ENCODE measurements at regions not wholly inside any gene's neighbourhood (a gene's known extent, or its start where the extent isn't known, plus 50 kb on each side); places are given as distances from the start of the nearest gene placed in this dataset.

- H3K27me3 ChIP-seq (ENCODE audit: control insufficient read depth, insufficient read depth, low read length) = no peaks in the 10 kb centered on the region
- peak overlapping the region; percentile 80 for H3K4me2 ChIP-seq (ENCODE audit: low read depth, low read length)
- H2AK9ac ChIP-seq (replicated peaks; ENCODE audit: low read depth, low read length, poor library complexity) = no peak overlapping the region
- peak overlapping the region; percentile 94 to 95 for H4K8ac ChIP-seq (ENCODE audit: low read depth in 2 of 2, low read length in 2 of 2)
- peak overlapping the region; percentile 91 for H3K4ac ChIP-seq (ENCODE audit: low read depth, low read length)
- ChIA-PET POLR2A (ENCODE audit: unreplicated experiment) (interaction anchor here (0.6 to 2.4 kb wide), 4 partner anchors 17 to 96 kb away, joined by 3 to 22 read pairs (median 4); no protein-coding TSS in a partner anchor), CTCF (interaction anchor here (0.5 to 1.0 kb wide), 2 partner anchors 18 to 79 kb away, joined by 3 to 4 read pairs; no protein-coding TSS in a partner anchor)
- no peaks in the 10 kb centered on the region for H3K9me3 ChIP-seq (ENCODE audit: control insufficient read depth, insufficient read depth, low read length)
- 29 to 100% methylated on average over 1 to 3 of the region's 11 CpGs for WGBS, 2 experiments (ENCODE audit: extremely low coverage in 2 of 2, insufficient read length in 1 of 2)
- peak; percentile 99 for DNase-seq
- H4K5ac ChIP-seq (ENCODE audit: low read depth, low read length) = peak overlapping the region; percentile 96
- intact Hi-C loops (cut with micrococcal nuclease) = loop anchor here (2.0 kb wide), 1 partner anchor 17 kb away; no protein-coding TSS in a partner anchor
- peak overlapping the region; percentile 98 for H4K91ac ChIP-seq (ENCODE audit: insufficient read depth, low read depth, low read length)
- H3K18ac ChIP-seq (ENCODE audit: low read depth, low read length) = peak overlapping the region; percentile 95
- H3K36me3 ChIP-seq (ENCODE audit: control insufficient read depth, insufficient read depth, low read length) = peaks cover 9% of the 10 kb centered on the region
- peak overlapping the region; percentile 97 for H3K56ac ChIP-seq (ENCODE audit: extremely low read depth, insufficient read depth, low read length)
- peaks cover 30% of the 10 kb centered on the region for H3K4me1 ChIP-seq (ENCODE audit: control insufficient read depth, insufficient read depth, low read length)
- no peak overlapping the region for H3K4me3 ChIP-seq (ENCODE audit: insufficient read depth, low read depth, low read length)
- H3K79me1 ChIP-seq (ENCODE audit: low read depth in 1 of 2, low read length in 2 of 2) = peaks cover 12 to 54% of the 10 kb centered on the region in 2 experiments; a peak in 3 of 4 replicates
- H2BK120ac ChIP-seq (ENCODE audit: low read depth, low read length) = peak overlapping the region; percentile 97
- H3K14ac ChIP-seq (replicated peaks; ENCODE audit: low read depth, low read length) = peak overlapping the region; percentile 96
- H4K20me1 ChIP-seq (ENCODE audit: insufficient read depth, low read length) = no peaks in the 10 kb centered on the region
- peak overlapping the region; percentile 99 for H2BK5ac ChIP-seq (ENCODE audit: low read depth, low read length, poor library complexity, severe bottlenecking)
- dilution Hi-C loops (cut with HindIII; ENCODE audit: low sequenced_read_pairs, unreplicated experiment) = no loop called here
- peaks cover 9% of the 10 kb centered on the region; the same call in 1 of the 2 replicates for H3K9me1 ChIP-seq (ENCODE audit: insufficient read depth, low read length)
- peak overlapping the region; percentile 75; the same call in 2 of the 3 replicates for H2BK15ac ChIP-seq (ENCODE audit: low read depth, low read length)
- in situ Hi-C loops (cut with MboI; ENCODE audit: low sequenced_read_pairs) = loop anchor here (25.0 kb wide), 1 partner anchor 990 kb away; the partner anchor contains the start of gene CLMP
- H3K23ac ChIP-seq (ENCODE audit: low read depth, low read length) = peak overlapping the region; percentile 94
- TSS peak; percentile 99 for BruUV-seq (replicated peaks)
- peak overlapping the region; percentile 97 for H3K27ac ChIP-seq (ENCODE audit: insufficient read depth, low read length)
- H2AK5ac ChIP-seq (ENCODE audit: low read depth, low read length) = peak overlapping the region; percentile 98
- peak overlapping the region; percentile 72 for H3K9ac ChIP-seq (ENCODE audit: low read depth, low read length)
- peak; percentile 79 for ATAC-seq (ENCODE audit: low read depth)
- H2AFZ ChIP-seq (replicated peaks; ENCODE audit: low read length, poor library complexity) = no peak overlapping the region
- H2BK20ac ChIP-seq (ENCODE audit: low read depth, low read length) = peak overlapping the region; percentile 99
- TF ChIP-seq FOS (IDR thresholded peaks at IDR 0.05; ENCODE audit: low read depth, low read length) = peak; percentile 100
- TF ChIP-seq SMC3 (IDR thresholded peaks at IDR 0.05; ENCODE audit: low read depth, low read length) = 0 out of 2 replicates have a peak, but pooled peaks have one; percentile 9
- TF ChIP-seq CEBPB (IDR thresholded peaks at IDR 0.05; ENCODE audit: low read depth, low read length) = 0 out of 2 replicates have a peak, but pooled peaks have one; percentile 51
- TF ChIP-seq POLR2A (IDR thresholded peaks at IDR 0.05; ENCODE audit: low read depth, low read length) = 0 out of 2 replicates have a peak, but pooled peaks have one; percentile 36
- TF ChIP-seq RAD21 (IDR thresholded peaks at IDR 0.05; ENCODE audit: low read length) = no peak
- no peak for TF ChIP-seq CTCF (conservative IDR thresholded peaks at IDR 0.05; ENCODE audit: low read depth, low read length)
- peak; percentile 52 for TF ChIP-seq RCOR1 (IDR thresholded peaks at IDR 0.05; ENCODE audit: insufficient replicate concordance, low read length)
- TF ChIP-seq NFE2L2 (IDR thresholded peaks at IDR 0.05; ENCODE audit: low read depth, low read length) = peak; percentile 60; the same call in 1 of the 2 replicates
- peak; percentile 70; the same call in 1 of the 2 replicates for TF ChIP-seq BHLHE40 (IDR thresholded peaks at IDR 0.05; ENCODE audit: low read depth, low read length)
- TF ChIP-seq MAZ (IDR thresholded peaks at IDR 0.05; ENCODE audit: borderline replicate concordance, low read depth, low read length) = peak; percentile 99
- TF ChIP-seq CHD1 (IDR thresholded peaks at IDR 0.05; ENCODE audit: low read depth, low read length) = 0 out of 2 replicates have a peak, but pooled peaks have one; percentile 53
- no peak for TF ChIP-seq ELK1 (IDR thresholded peaks at IDR 0.05; ENCODE audit: borderline replicate concordance, low read depth, low read length)
- TF ChIP-seq MAFK (IDR thresholded peaks at IDR 0.05; ENCODE audit: low read depth, low read length) = no peak; the same call in 1 of the 2 replicates
- no peak for TF ChIP-seq RFX5 (IDR thresholded peaks at IDR 0.05; ENCODE audit: low read depth, low read length)
Observed at GRCh38 chr11:122197066-122197987, 81.3 kb upstream of the BLID start.
